K562 (cell line): ENCODE measurements at regions not wholly inside any gene's neighbourhood (a gene's known extent, or its start where the extent isn't known, plus 50 kb on each side); places are given as distances from the start of the nearest gene placed in this dataset.

Source experiments
- ATAC-seq: fragments of 200-7000 bp; cut with Tn5 transposase; 3 replicates; pipeline ENCODE4 v1.9.1; 2020; ENCODE audit warnings: moderate library complexity
- BruUV-seq: library from RNA; stranded (reverse); fragments of 400-500 nt; replicated peaks from 2 replicates; lab custom pipeline; 2021; lab: Mats Ljungman, UMichigan
- CTCF ChIA-PET: fragments of 300-600 bp; formaldehyde crosslinking; extraction: SDS; loops from one replicate; lab custom pipeline; 2021; ENCODE audit warnings: low intra/inter-chr PET ratio; lab: Yijun Ruan, JAX
- POLR2A ChIA-PET: fragments of 300-600, 350-650 bp; sonication (Branson Sonifier 250); formaldehyde crosslinking; extraction: SDS; loops from one replicate; lab custom pipeline; 2021; ENCODE audit warnings: antibody characterized with exemption, inconsistent platforms; lab: Yijun Ruan, JAX
- DNase-seq, 4 experiments: peaks; one replicate each; pipeline versions ENCODE4 v3.0.0 to v3.0.0-alpha.2; 2011 to 2018; ENCODE audit warnings: low spot score in 3 of 4, mixed read lengths in 3 of 4; ENCODE audit errors: extremely low read depth in 1 of 4
- FAIRE-seq: peaks from 2 replicates; lab custom pipeline; 2011; peaks lifted over from hg19 to GRCh38; lab: Jason Lieb, UNC
- H2AFZ ChIP-seq: 2 replicates; pipeline ENCODE4 v1.6.0; 2011; ENCODE audit warnings: low read depth, low read length, control low read depth, inconsistent platforms
- H3K27ac ChIP-seq: fragments of 200-600 bp; 3 replicates; pipeline ENCODE4 v1.8.0; 2011; ENCODE audit warnings: low read depth, mild to moderate bottlenecking, control low read depth, inconsistent platforms, low read length, moderate library complexity, mixed read lengths; ENCODE audit errors: extremely low read depth
- H3K27me3 ChIP-seq, 2 experiments: fragments of 300-600 bp in 1 of 2; 2 replicates in 1 of 2; 3 replicates in 1 of 2; pipeline versions ENCODE4 v1.6.0 to v1.8.0; 2011; ENCODE audit warnings: inconsistent platforms in 2 of 2, low read length in 2 of 2, mild to moderate bottlenecking in 1 of 2, mixed read lengths in 1 of 2, moderate library complexity in 1 of 2; ENCODE audit not compliant: control insufficient read depth in 2 of 2, insufficient read depth in 2 of 2
- H3K36me3 ChIP-seq: fragments of 300-600 bp; 3 replicates; pipeline ENCODE4 v1.8.0; 2011; ENCODE audit warnings: mild to moderate bottlenecking, low read length, inconsistent platforms; ENCODE audit not compliant: control insufficient read depth, insufficient read depth
- H3K4me1 ChIP-seq, 2 experiments: fragments of 200-600 bp in 1 of 2; replicated peaks in 1 of 2; 2 replicates in 1 of 2; 3 replicates in 1 of 2; pipeline versions ENCODE4 v1.5.1 to v1.8.0; 2011; ENCODE audit warnings: inconsistent platforms in 2 of 2, low read length in 2 of 2, mild to moderate bottlenecking in 1 of 2, mixed read lengths in 1 of 2, moderate library complexity in 1 of 2; ENCODE audit not compliant: control insufficient read depth in 2 of 2, insufficient read depth in 2 of 2
- H3K4me2 ChIP-seq: 2 replicates; pipeline ENCODE4 v1.6.1; 2011; ENCODE audit warnings: low read length, control low read depth, inconsistent platforms, mixed read lengths; ENCODE audit not compliant: insufficient read depth
- H3K4me3 ChIP-seq: fragments of 200-600 bp; sonication (generic), shearing (Covaris generic); 2 replicates; pipeline ENCODE4 v1.5.1; 2016; ENCODE audit warnings: control low read depth, inconsistent platforms
- H3K79me2 ChIP-seq: fragments of 200-600 bp; 3 replicates; pipeline ENCODE4 v1.8.0; 2011; ENCODE audit warnings: low read length, inconsistent platforms; ENCODE audit not compliant: control insufficient read depth, insufficient read depth
- H3K9ac ChIP-seq, 2 experiments: 2 replicates each; pipeline versions ENCODE4 v1.6.0 to v1.6.1; 2011; ENCODE audit warnings: low read depth in 2 of 2, low read length in 2 of 2, control low read depth in 1 of 2, inconsistent platforms in 1 of 2, mild to moderate bottlenecking in 1 of 2, mixed read lengths in 1 of 2; ENCODE audit not compliant: insufficient read depth in 1 of 2
- H3K9me1 ChIP-seq: one replicate; pipeline ENCODE4 v1.6.0; 2011; ENCODE audit warnings: inconsistent platforms, mild to moderate bottlenecking, low read length, moderate library complexity; ENCODE audit not compliant: control insufficient read depth, insufficient read depth
- H3K9me3 ChIP-seq: replicated peaks from 2 replicates; pipeline ENCODE4 v1.5.1; 2011; ENCODE audit warnings: low read depth, low read length, inconsistent platforms; ENCODE audit not compliant: control insufficient read depth, insufficient read depth
- H4K20me1 ChIP-seq: replicated peaks from 2 replicates; pipeline ENCODE4 v1.6.1; 2011; ENCODE audit warnings: low read length, inconsistent platforms, mixed read lengths; ENCODE audit not compliant: control insufficient read depth, insufficient read depth
- ATF4 ChIP-seq: fragments of 450-650 bp; formaldehyde crosslinking; IDR thresholded peaks from 2 replicates; pipeline ENCODE4 v1.4.0; 2022; ENCODE audit warnings: mild to moderate bottlenecking, moderate library complexity
- BRF1 ChIP-seq: IDR thresholded peaks from 3 replicates; pipeline ENCODE4 v1.6.1; 2011; ENCODE audit warnings: borderline replicate concordance, mild to moderate bottlenecking; ENCODE audit not compliant: insufficient read length; ENCODE audit errors: extremely low read depth
- FOXJ3 ChIP-seq: sonication (generic); formaldehyde crosslinking; IDR thresholded peaks from 2 replicates; pipeline ENCODE4 v1.4.0; 2020; ENCODE audit warnings: mild to moderate bottlenecking, missing genetic modification reagents
- HNRNPUL1 ChIP-seq: fragments of 200-400 bp; formaldehyde crosslinking; IDR thresholded peaks from 2 replicates; pipeline ENCODE4 v1.6.1; 2017; ENCODE audit warnings: low read length
- IFI16 ChIP-seq: fragments of 250-450 bp; sonication (Bioruptor Pico); IDR thresholded peaks from 2 replicates; pipeline ENCODE4 v2.1.2; 2022; ENCODE audit warnings: mild to moderate bottlenecking, inconsistent platforms
- ILF3 ChIP-seq: fragments of 450-650 bp; IDR thresholded peaks from 2 replicates; pipeline ENCODE4 v1.6.1; 2018; ENCODE audit warnings: antibody characterized with exemption, mild to moderate bottlenecking, moderate library complexity, borderline replicate concordance
- NFIC ChIP-seq: fragments of 450-650 bp; IDR thresholded peaks from 2 replicates; pipeline ENCODE4 v1.6.1; 2017; ENCODE audit warnings: mild to moderate bottlenecking, inconsistent platforms
- NFRKB ChIP-seq: fragments of 450-650 bp; IDR thresholded peaks from 2 replicates; pipeline ENCODE4 v1.6.1; 2016; ENCODE audit warnings: low read depth
- RB1 ChIP-seq: fragments of 450-650 bp; IDR thresholded peaks from 2 replicates; pipeline ENCODE4 v1.6.1; 2017; ENCODE audit warnings: low read depth, mild to moderate bottlenecking
- SMARCB1 ChIP-seq: IDR thresholded peaks from 2 replicates; pipeline ENCODE4 v1.6.1; 2011; ENCODE audit warnings: improper control_type of control experiment, low read depth; ENCODE audit not compliant: insufficient read length
- SRSF1 ChIP-seq: fragments of 200-400 bp; formaldehyde crosslinking; IDR thresholded peaks from 2 replicates; pipeline ENCODE4 v1.6.1; 2017; ENCODE audit warnings: mild to moderate bottlenecking, low read depth, low read length, moderate library complexity
- ZMIZ1 ChIP-seq, 2 experiments: fragments of 150-350 bp in 1 of 2; IDR thresholded peaks; 2 replicates each; pipeline ENCODE4 v1.6.1; 2012 to 2016; ENCODE audit warnings: low read depth in 2 of 2, low read length in 2 of 2, mild to moderate bottlenecking in 1 of 2, moderate library complexity in 1 of 2
- ZNF140 ChIP-seq: fragments of 250-450 bp; sonication (Bioruptor Pico); IDR thresholded peaks from 2 replicates; pipeline ENCODE4 v1.8.0; 2021; ENCODE audit warnings: moderate library complexity, mild to moderate bottlenecking, inconsistent platforms
- ZNF3 ChIP-seq: fragments of 250-450 bp; sonication (Bioruptor Pico); IDR thresholded peaks from 2 replicates; pipeline ENCODE4 v1.5.0; 2021; ENCODE audit warnings: mild to moderate bottlenecking, moderate library complexity
- WGBS: fragments of 100-300 bp; shearing (Covaris generic); methylation state at CpG from one replicate; pipeline ENCODE4 v1.1.6; 2016; ENCODE audit warnings: low coverage, mixed read lengths; ENCODE audit not compliant: insufficient coverage; ENCODE audit errors: missing lambda C conversion rate; 5-methylcytosine and 5-hydroxymethylcytosine counted together
- in situ Hi-C: fragments of 300-500 bp; cut with MboI; formaldehyde crosslinking; loops from 4 replicates; pipeline ENCODE4 v1.15.0; 2018; ENCODE audit warnings: inconsistent platforms, mixed read lengths
- intact Hi-C: fragments of 100-400 bp; cut with micrococcal nuclease; formaldehyde crosslinking; loops from 2 replicates; pipeline ENCODE4 v1.14.2; 2022

GRCh38 chr9:79378107-79378506 is 193.7 kb upstream of the TLE4 start:
- CTCF ChIA-PET, result no interaction called here
- ATAC-seq (no peak), DNase-seq (no peak), FAIRE-seq (no peak)
- POLR2A ChIA-PET, result no interaction called here
- Histone ChIP-seq H3K9me1 (no peaks in the 10 kb centered on the region), H3K4me3 (no peak overlapping the region), H3K27me3 (no peaks in the 10 kb centered on the region), H3K27ac (no peak overlapping the region), H3K9me3 (no peaks in the 10 kb centered on the region), H3K36me3 (no peaks in the 10 kb centered on the region), H3K79me2 (no peaks in the 10 kb centered on the region), H3K9ac (no peak overlapping the region), H2AFZ (no peak overlapping the region), H3K4me2 (no peak overlapping the region), H3K4me1 (no peaks in the 10 kb centered on the region), H4K20me1 (no peaks in the 10 kb centered on the region)
- 0% methylated on average over 2 of the region's 2 CpGs for WGBS
- TF ChIP-seq ZMIZ1 (IDR thresholded peaks at IDR 0.05; ENCODE audit: low read depth in 2 of 2, low read length in 2 of 2) (no peak), BRF1 (no peak), FOXJ3 (CRISPR knock-in tag) (no peak), HNRNPUL1 (no peak), ZNF140 (CRISPR knock-in tag) (no peak), RB1 (no peak), ZNF3 (CRISPR knock-in tag) (no peak), NFIC (no peak), IFI16 (CRISPR knock-in tag) (no peak), SRSF1 (no peak), ATF4 (no peak), SMARCB1 (no peak), NFRKB (no peak), ILF3 (no peak)
- no TSS peak for BruUV-seq
- in situ Hi-C loops, result no loop called here
- intact Hi-C loops, result no loop called here
